ENCODE measurements at regions not wholly inside any gene's neighbourhood (a gene's known extent, or its start where the extent isn't known, plus 50 kb on each side); places are given as distances from the start of the nearest gene placed in this dataset.
"Not testable (repeated sequence)": the region's sequence is repeated elsewhere in the genome, so short reads cannot be mapped to it uniquely, and the experiment has no call there.

DNA sequence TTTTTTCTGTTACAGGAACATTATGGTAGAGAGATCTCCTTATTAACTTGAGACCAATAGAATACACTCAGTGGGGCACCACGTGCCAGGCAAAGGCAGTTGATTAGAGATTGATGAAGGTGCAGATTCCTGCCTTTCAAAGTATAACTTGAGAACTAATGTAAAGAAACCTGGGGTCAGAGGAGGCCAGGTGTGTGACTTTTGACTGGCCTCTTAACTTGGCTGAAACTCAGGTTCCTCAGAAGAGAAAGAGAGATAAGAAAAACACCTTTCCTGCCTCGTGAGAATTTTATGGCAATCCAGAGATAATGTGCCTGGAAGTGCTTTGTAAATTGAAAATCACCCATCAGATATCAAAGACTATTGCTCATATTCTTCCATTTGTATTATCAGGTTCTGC is 110.7 kb upstream of the GZMB start:
- no peak for DNase-seq (ENCODE audit: low read depth)

DNA sequence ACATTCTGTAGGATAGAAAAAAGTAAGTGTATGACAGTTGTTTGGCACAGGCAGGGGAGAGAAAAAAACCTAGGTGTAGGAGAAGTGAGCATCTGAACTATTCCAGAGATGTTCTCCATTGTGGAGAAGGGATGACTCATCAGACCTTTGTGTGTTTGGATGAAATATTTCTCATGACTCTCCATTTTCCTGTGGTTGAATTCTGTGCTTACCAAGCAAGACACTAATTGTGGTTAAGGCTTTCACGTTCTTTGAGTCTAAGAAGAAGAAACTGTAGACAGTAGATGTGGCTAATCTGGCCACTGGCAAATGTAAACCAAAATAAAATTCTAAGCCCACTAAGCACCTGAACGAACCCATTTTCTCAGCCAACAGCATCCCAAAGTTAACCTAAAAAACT is 107.9 kb upstream of the GZMB start:
- DNase-seq (ENCODE audit: low read depth): peak; percentile 1

DNA sequence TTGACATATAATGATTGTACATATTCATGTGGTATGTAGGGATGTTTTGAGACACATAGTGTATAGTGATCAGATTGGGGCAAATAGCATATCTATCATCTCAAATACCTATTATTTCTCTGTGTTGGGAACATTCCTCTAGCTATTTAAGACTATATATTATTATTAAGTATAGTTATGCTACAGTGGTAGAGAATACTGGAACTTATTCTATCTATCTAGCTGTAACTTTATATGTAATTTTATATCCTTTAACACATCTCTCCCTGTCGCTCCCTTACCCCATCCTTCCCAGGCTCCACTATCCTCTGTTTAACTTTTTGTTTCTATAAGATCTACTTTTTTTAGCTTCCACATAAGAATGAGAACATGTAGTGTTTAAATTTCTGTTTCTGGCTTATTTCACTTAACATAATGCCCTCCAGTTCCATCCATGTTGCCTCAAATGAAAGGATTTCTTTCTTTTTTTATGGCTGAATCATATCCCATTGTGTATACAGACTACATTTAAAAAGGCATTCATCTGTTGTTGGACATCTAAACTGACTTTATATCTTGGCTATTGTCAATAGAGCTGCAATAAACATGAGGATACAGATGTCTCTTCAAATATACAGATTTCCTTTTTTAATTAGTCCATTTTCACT is 102.1 kb upstream of the GZMB start:
- no peak for DNase-seq (ENCODE audit: low read depth)

DNA sequence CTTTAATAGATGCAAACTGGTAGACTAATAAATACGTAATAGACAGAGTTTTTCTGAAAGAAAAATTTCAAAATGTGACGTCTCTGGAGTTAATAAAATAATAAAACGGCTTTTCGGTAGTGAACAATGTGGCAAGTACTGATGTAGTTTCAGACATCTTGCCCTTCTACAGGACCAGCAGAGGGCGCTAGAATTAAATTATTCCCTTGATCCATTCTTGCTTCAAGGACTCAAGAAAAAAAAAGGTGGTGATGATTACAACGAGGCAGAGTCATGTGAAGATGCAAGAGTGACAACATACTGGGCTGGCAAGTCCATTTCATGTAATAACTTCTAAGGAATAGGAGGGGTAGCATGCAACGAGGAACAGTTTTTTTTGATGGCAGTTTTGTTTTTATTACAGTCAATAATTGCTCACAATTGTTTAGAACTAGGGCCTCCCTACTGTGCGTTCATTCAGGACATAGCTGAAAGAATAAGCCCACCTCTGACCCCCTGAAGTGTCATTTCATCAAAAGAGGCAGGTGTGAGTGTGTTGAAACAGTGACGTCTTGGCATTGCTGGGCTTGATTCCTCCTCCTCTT is 101.0 kb upstream of the GZMB start:
- peak; percentile 52 for DNase-seq (ENCODE audit: low read depth)

DNA sequence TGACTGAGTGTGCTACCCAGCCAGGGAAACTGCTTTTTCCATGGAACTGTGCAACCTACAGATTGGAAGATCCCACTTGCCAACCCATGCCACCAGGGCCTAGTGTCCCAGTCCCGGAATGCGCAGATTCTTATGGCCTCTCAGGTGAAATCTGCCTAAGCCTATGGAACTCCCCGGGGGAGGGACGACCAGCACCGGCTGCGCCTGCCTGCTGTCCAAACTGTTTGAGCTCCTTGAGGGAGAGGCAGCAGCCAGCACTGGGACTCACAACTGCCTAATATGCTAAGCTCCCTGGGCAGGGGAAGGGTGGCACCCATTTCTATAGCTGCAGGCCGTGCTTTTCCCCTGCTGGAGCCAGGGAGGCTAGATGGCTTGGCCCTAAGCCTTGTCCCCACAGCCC is 92.5 kb upstream of the GZMB start:
- no peak for DNase-seq (ENCODE audit: low read depth)

DNA sequence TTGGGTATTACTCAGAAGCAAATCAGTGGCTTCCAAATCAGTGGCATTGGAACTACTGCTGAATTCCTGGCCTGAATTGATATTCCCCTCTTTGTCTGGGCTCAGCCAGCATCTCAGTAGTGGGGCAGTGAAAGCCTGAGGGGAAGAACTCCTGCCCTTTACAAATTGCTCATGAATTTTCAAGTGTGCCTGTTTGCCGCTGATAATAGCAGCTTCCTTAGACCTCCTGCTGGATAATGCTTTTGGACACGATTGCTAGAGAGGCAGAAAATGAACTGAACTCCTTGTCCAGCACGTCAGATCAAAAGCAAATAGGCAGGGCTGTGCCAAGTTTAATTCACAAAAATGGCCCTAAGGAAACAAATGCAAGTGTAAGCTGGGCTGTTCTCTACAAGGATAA is 91.3 kb upstream of the GZMB start:
- no peak for DNase-seq (ENCODE audit: low read depth)

DNA sequence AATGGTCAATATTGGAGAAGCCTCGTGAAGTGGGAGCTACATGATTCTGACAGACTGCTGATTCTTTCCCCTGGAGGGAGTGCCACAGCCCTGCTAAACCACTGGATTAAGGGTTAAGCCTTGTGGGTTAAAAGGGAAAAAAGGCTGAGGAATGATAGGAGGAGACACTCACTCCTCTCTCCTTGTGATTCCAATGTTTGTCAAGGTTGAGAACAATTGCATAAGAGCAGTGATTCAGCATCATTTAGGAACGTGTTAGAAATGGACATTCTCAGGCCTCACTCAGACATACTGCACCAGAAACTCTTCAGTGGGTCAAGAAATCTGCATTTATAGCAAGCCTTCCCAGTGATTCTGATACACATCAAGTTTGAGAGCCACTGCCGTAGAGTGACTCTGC is 87.8 kb upstream of the GZMB start:
- DNase-seq (ENCODE audit: low read depth): no peak

DNA sequence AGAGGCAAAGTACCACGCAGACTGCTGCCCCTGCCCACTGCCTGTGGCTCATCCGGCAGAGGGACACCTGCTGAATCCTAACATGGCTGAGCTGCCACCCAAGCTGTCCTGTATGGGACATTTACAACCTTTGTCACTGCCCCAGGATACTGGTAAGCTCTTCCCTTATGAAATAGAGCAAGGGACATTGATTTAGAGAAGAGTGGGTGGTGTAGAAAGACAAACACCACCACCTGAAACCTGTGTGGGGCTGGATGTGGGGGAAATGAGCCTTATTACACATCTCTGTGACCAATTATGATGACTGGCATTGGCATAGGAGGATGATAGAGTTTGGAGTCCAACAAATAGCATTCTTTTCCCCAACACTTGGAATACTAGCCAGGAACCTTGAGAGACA is 81.2 kb upstream of the GZMB start:
- no peak for DNase-seq (ENCODE audit: low read depth)

DNA sequence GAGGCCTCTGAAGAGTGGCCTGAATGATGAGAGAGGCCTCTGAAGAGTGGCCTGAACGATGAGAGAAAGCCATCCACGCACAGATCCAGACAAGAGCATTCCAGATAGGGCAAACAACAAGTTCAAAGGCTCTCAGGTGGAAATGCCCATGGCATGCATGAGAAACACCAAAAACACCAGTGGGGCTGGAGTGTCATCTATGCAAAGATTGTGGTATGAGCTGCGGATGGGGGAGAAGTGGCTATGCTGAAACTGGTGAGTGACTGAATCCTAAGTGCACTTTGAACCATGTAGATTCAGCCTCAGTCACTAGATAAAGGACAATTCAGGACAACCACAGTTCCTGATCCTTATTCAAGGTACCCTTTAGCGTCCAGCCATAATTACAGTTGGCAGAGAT is 79.4 kb upstream of the GZMB start:
- DNase-seq (ENCODE audit: low read depth): no peak

DNA sequence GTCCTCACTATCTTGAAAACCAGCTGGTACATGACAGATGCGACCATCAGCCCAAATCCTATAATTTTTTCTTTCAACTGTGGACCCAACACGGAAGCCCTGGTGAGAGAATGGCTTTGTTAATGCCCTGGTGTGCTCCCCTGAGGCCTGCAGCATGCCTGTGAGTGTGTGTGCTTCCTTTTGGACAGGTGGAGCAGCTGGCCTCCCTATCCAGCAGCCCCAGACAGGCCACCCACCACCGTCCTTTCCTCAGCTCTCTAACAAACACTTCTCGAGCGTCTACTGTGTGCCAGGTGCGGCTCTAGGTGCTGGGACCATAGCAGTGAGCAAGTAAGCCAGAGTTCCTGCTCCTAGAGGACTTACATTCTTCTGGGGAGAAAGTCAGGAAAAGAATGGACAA is 78.9 kb upstream of the GZMB start:
- DNase-seq (ENCODE audit: low read depth): no peak

DNA sequence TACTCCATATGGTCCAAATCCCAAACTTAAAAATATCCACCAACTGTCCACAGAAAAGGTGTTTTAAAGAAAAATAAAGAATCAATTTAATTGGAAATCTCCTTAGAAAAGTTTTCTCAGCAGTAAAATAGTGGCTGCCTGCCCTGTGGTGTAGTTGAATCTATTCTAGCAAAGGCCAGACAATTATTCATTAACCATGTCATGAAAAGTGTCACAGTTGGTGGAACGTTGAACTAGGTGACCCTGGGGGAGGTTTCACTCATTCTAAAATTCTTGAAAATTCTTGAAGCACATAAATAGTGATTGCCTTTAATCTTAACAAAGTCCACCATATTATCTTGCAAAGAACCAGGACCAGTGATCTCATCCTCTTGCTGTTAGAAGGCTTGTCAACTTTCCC is 78.4 kb upstream of the GZMB start:
- DNase-seq (ENCODE audit: low read depth): no peak

DNA sequence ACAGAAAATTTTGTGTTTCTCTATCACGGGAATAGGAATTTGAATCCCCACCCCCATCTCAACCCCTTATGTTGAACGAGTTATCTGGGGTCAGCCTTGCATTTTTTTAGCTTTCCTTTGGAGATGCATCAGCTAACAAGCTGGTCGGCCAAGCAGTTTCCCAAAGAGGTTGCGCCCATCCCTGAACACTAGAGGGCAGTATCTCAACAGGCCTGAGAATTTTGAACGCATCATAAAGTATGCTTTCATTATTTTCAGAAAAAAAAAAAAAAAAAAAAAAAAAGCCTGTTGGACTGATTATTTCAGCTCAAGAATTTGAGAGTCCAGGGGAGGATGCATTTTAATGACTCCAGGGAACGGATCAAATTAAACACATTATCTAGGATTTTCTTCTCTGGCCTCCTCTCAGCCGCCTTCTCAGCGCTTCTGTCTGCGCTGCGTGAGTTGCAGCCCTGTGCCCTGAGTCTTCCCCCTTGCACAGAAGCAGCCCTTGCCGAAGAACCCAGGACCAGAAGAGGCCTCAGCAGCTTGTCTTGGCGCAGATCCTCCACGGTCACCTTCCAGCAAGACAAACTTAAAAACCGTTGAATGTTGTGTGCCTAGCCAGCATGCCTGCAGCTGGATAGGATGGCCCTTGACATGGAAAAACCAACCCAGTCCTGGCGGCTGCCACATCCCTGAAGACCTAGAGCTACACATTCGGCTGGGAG is 76.6 kb upstream of the GZMB start:
- DNase-seq (ENCODE audit: low read depth): peak; percentile 47

DNA sequence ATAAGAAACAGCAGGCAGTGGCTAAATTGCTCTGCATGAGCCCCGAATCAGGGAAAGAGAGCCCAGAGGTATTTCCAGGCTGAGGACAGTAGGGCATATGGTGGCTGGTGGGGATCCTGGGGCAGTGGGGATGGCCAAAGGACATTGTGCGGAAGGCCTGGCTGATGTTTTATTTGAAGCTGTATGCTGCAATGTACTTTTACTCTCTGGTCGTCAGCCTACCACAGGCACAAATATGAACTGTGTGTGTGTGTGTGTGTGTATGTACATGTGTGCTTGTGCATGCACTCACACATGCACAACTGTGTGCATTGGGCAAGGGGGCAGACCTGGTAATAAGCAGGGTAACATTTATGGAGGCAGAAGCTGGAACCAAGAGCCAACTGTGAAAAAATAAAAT is 74.7 kb upstream of the GZMB start:
- DNase-seq (ENCODE audit: low read depth): no peak

DNA sequence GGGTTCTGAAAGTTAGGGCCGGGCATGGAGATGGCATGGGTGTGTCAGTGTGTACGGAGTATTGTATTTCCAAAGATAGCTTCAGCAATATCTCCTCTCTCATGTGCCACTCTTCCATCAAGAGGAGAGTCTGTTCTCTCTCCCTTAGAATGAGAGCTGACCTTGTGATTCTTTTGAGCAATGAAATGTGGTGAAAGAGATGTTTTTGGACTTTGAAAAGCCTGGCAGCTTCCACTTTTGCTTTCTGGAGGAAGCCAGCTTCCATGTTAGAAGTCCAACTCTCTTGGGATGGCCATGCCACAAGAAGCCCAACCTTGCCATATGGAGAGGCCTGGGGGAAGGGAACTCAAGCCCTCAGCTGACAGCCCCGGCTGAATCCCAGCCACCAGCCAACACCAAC is 72.4 kb upstream of the GZMB start:
- DNase-seq (ENCODE audit: low read depth): no peak

DNA sequence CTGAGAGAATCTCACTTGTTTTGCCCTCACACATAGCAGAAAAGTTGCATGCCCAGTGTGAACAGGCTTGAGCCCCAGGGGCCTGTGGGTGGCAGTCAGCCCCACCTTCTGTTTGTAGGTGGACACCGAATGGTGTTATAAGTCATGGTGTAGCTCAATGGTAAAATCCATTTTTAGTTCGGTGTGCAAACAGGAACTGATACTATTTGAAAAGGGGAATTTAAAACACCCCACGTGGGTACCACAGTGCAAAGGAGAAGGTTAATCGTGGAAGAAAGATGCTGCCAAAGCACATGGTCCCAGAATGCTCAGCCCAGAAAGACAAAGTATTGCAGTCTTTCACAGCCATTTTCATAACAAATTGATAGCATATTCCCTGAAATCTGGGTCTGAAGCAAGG is 71.8 kb upstream of the GZMB start:
- no peak for DNase-seq (ENCODE audit: low read depth)

DNA sequence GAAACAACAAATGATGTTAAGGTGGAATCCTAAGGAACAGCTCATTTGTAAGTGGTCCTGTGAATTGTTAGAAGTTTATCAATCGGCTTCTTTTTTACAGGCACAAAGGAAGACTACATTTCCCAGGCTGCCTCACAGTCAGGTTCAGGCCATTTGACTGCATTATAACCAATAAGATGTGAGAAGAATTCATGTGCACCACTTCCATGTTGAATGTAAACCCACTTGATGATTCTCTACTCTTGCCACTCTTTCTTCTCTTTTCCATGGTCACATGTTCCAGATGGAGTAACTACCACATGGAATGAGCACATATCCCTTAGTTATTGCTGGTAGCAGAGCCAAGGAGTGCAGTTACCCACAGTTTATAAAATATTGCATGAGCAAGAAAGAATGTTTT is 67.1 kb upstream of the GZMB start:
- no peak for DNase-seq (ENCODE audit: low read depth)

DNA sequence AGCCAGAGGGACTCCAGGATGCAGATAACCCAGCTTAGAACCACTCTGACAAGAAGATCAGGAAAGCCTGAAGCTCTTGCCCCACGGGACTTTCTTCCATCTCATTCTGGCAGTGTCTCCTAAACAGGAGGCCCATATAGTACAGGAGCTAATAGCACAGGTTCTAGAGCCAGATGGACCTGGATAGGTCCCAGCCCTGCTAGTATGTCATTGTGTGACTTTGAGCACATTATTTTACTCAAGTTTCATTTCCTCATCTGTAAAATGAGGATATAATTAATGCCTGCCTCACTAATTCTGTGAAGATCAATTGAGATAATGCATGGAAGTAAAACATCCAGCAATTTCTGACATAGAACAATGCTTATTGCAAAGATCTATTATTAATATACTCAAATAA is 66.5 kb upstream of the GZMB start:
- no peak for DNase-seq (ENCODE audit: low read depth)

DNA sequence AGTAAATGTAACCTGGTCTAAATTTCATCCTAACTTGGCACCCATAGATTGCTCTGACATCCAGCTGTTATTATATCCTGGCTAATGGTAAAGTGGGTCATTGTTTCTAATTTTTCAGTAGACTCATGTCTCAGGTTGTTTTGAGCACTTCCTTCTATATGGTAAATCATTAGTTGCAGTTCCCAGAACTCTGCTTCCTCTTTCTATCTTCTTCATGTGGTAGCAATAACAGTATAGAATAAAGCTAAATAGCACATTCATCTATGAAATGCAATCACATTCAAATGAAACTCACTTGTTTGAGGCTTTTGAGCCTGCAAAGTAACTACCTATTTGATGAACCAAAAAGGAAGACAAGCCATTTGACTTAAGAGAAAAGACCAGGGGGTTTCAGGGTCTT is 65.1 kb upstream of the GZMB start:
- no peak for DNase-seq (ENCODE audit: low read depth)

DNA sequence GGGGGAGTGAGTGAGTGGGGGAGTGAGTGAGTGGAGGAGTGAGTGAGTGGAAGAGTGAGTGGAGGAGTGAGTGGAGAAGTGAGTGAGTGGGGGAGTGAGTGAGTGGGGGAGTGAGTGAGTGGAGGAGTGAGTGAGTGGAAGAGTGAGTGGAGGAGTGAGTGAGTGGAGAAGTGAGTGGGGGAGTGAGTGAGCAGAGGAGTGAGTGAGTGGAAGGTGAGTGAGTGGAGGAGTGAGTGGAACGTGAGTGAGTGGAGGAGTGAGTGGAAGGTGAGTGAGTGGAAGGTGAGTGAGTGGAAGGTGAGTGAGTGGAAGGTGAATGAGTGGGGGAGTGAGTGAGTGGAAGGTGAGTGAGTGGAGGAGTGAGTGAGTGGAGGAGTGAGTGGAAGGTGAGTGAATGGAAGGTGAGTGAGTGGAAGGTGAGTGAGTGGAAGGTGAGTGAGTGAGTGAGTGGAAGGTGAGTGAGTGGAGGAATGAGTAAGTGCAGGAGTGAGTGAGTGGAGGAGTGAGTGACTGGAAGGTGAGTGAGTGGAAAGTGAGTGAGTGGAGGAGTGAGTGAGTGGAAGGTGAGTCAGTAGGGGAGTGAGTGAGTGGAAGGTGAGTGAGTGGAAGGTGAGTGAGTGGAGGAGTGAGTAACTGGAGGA is 62.4 kb upstream of the GZMB start:
- DNase-seq (ENCODE audit: low read depth): not testable (repeated sequence)

DNA sequence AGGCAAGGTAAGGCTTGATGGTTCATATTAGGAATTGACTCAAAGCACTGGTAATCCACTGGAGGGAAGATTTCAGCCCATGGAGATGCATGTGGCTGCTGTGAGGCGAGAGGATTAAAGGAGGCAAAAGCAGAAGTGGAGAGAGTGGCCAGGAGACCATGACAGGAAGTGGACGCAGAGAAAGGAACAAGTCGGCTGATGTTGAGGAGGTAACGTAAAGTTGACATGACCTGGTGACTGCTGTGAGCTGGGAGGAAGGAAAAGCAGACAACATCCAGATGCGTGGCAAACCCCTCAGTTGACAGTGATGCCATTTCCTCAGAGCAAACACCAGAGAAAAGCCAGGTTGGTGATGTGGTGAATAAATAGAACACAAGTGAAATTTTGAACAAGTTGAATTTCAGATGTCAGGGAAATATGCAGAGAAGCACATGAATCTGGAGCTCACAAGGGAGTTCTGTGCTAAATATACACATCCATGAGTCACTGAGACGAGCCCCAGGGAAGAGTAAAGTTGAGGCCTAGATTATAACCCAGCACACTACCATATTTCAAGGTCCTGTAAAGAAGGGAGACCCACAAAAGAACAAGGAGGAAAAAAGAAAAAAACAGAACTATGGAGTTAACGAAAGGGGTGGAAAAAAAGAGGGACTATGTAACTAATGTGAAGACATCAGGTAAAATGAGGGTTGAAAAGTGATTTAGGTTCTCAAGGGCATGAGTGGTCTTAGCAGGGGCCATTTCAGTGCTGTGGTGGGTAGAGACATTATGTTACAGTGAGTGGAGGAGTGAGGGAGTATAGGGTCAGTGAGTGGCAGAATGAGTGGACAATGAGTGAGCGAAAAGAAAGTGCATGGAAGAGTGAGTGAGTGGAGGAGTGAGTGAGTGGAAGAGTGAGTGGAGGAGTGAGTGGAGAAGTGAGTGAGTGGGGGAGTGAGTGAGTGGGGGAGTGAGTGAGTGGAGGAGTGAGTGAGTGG is 61.6 kb upstream of the GZMB start:
- DNase-seq (ENCODE audit: low read depth): no peak

DNA sequence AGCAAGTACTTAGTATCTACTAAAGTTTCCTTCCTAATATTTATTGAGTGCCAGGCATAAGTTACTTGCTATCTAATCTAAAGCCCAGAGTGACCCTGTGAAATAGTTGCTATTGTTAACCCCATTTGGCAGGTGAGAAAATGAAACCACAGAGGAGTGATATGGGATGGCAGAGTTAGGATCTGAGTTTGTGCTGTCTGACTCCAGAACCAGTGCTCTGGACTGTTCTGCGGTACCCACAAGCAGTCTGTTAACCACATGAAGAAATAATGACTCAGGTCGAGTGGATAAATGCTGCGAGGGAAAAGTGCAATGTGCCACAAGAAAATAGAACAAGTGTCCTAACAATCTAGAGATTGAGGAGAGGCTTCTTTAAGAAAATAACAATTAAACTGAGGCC is 60.7 kb upstream of the GZMB start:
- DNase-seq (ENCODE audit: low read depth): no peak

DNA sequence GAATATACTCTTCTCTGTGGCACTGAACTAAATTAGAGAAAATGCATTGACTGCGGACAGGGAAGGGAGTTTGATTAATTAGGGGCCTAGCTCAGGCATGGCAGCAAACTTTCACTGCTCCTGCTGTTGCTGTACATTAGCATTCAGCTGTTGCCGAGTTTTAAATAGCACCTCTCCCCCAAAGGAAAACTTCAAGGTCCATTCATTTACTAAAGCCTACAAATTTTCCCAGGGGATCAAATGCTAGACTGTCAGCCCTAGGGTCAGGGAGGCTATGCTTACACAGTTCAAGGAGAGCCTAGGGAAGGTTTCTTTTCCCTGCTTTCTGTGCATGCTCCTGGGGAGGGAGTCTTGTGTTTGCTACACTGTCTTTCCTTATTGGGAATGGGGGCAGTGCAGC is 60.0 kb upstream of the GZMB start:
- DNase-seq (ENCODE audit: low read depth): no peak

Data from stromal cell of bone marrow (primary cell).